ENCODE measurements at regions not wholly inside any gene's neighbourhood (a gene's known extent, or its start where the extent isn't known, plus 50 kb on each side); places are given as distances from the start of the nearest gene placed in this dataset.
"Not testable (repeated sequence)": the region's sequence is repeated elsewhere in the genome, so short reads cannot be mapped to it uniquely, and the experiment has no call there.

- TF ChIP-seq CTCF (IDR thresholded peaks at IDR 0.05); EP300 (IDR thresholded peaks at IDR 0.05; ENCODE audit: low read depth); POLR2AphosphoS5 (IDR thresholded peaks at IDR 0.05); POLR2A (IDR thresholded peaks at IDR 0.05): not testable (repeated sequence)
These were observed 914.4 kb upstream of the ADAMTS5 start for GRCh38 chr21:27881331-27881730.

Data from transverse colon (tissue), 4 donors.